ENCODE measurements at regions not wholly inside any gene's neighbourhood (a gene's known extent, or its start where the extent isn't known, plus 50 kb on each side); places are given as distances from the start of the nearest gene placed in this dataset.

GRCh38 chr4:14640476-14640875 lies 361.8 kb upstream of the CPEB2 start:
- no peak overlapping the region for H3K4me2 ChIP-seq (ENCODE audit: insufficient read depth, insufficient read length, low read length)
- no peak overlapping the region for H2AK5ac ChIP-seq (ENCODE audit: insufficient read length, low read length)
- H2BK12ac ChIP-seq (ENCODE audit: insufficient read length, low read depth, low read length): no peak overlapping the region
- H2BK5ac ChIP-seq (ENCODE audit: insufficient read length, low read length): no peak overlapping the region
- no peak overlapping the region for H3K4ac ChIP-seq (ENCODE audit: low read depth, low read length)
- H3K27ac ChIP-seq (ENCODE audit: insufficient read length, low read depth, low read length): no peak overlapping the region
- no peak overlapping the region for H3K27ac Mint-ChIP-seq
- no peak for DNase-seq
- H3K18ac ChIP-seq (ENCODE audit: insufficient read length, low read depth, low read length): no peak overlapping the region
- no peak overlapping the region for H2BK120ac ChIP-seq (ENCODE audit: low read depth, low read length, poor library complexity, severe bottlenecking)
- no peak overlapping the region for H2AFZ ChIP-seq (ENCODE audit: low read length)
- H3K4me1 Mint-ChIP-seq: no peaks in the 10 kb centered on the region
- no peaks in the 10 kb centered on the region for H3K9me3 Mint-ChIP-seq
- H3K23ac ChIP-seq (ENCODE audit: insufficient read length, low read depth, low read length): no peak overlapping the region
- no peaks in the 10 kb centered on the region for H3K23me2 ChIP-seq (ENCODE audit: insufficient read length, low read depth, low read length, poor library complexity, severe bottlenecking)
- H3K9ac ChIP-seq (ENCODE audit: extremely low read depth, insufficient read length, low read length): no peak overlapping the region
- H3K4me3 Mint-ChIP-seq: no peak overlapping the region
- H4K8ac ChIP-seq (replicated peaks; ENCODE audit: insufficient read length, low read depth, low read length): no peak overlapping the region
- no peak overlapping the region for H4K5ac ChIP-seq (ENCODE audit: insufficient read length, low read depth, low read length)
- no peaks in the 10 kb centered on the region for H3K27me3 ChIP-seq (ENCODE audit: insufficient read depth, low read length)
- H4K20me1 ChIP-seq (ENCODE audit: control insufficient read depth, insufficient read depth, insufficient read length): no peaks in the 10 kb centered on the region
- H2BK15ac ChIP-seq (ENCODE audit: low read depth, low read length): no peak overlapping the region
- H4K91ac ChIP-seq (ENCODE audit: insufficient read length, low read depth, low read length): no peak overlapping the region
- no CpG with 5 or more reads among the region's 1 CpG for WGBS (ENCODE audit: extremely low coverage, insufficient read length, low lambda C conversion rate)
- no peaks in the 10 kb centered on the region for H3K36me3 Mint-ChIP-seq (ENCODE audit: insufficient read depth in 1 of 3, low read depth in 3 of 3)
- H3K27me3 Mint-ChIP-seq (ENCODE audit: low read depth): no peaks in the 10 kb centered on the region
- H2BK20ac ChIP-seq (ENCODE audit: low read depth, low read length, poor library complexity, severe bottlenecking): no peak overlapping the region
- no peaks in the 10 kb centered on the region for H3K79me2 ChIP-seq (ENCODE audit: insufficient read depth, low read length)
- no peak for TF ChIP-seq CTCF (conservative IDR thresholded peaks at IDR 0.05)
- no peak overlapping the region for H3K14ac ChIP-seq (ENCODE audit: insufficient read depth, low read length)
- H3K4me1 ChIP-seq (ENCODE audit: insufficient read depth, low read length): no peaks in the 10 kb centered on the region
- no peaks in the 10 kb centered on the region for H3K79me1 ChIP-seq (ENCODE audit: insufficient read depth, low read depth, low read length, poor library complexity, severe bottlenecking)
- H3T11ph ChIP-seq (ENCODE audit: low read length): no peak overlapping the region
- no peaks in the 10 kb centered on the region for H3K9me3 ChIP-seq (ENCODE audit: control insufficient read depth, low read depth, low read length)
- no peak overlapping the region for H3K56ac ChIP-seq (ENCODE audit: insufficient read length, low read depth, low read length)

All from H9 (cell line).